Hepatocyte (in vitro differentiated cells): ENCODE measurements at regions not wholly inside any gene's neighbourhood (a gene's known extent, or its start where the extent isn't known, plus 50 kb on each side); places are given as distances from the start of the nearest gene placed in this dataset.

Experiments
- CTCF ChIP-seq: fragments of 200-600 bp; sonication (generic); IDR thresholded peaks from 2 replicates; pipeline ENCODE4 v1.5.1; 2016; ENCODE audit warnings: antibody characterized with exemption, mild to moderate bottlenecking; ENCODE audit not compliant: poor library complexity
- EZH2 ChIP-seq: fragments of 200-600 bp; sonication (generic); IDR thresholded peaks from 2 replicates; pipeline ENCODE4 v1.6.1; 2016; ENCODE audit warnings: antibody characterized with exemption, mild to moderate bottlenecking, borderline replicate concordance
- EZH2phosphoT487 ChIP-seq: fragments of 200-600 bp; sonication (generic); IDR thresholded peaks from one replicate; pipeline ENCODE4 v1.6.1; 2018; ENCODE audit warnings: antibody characterized with exemption, mild to moderate bottlenecking, low read depth, moderate library complexity; ENCODE audit not compliant: unreplicated experiment, severe bottlenecking

GRCh38 chr10:78576276-78576675, 492.5 kb upstream of the ZMIZ1 start:
- no peak for TF ChIP-seq CTCF
- no peak for TF ChIP-seq EZH2phosphoT487
- TF ChIP-seq EZH2 = no peak
